LHCN-M2 (cell line): ENCODE measurements at regions not wholly inside any gene's neighbourhood (a gene's known extent, or its start where the extent isn't known, plus 50 kb on each side); places are given as distances from the start of the nearest gene placed in this dataset.
A peak's percentile ranks its signal among the peaks of the same experiment; 100 is the strongest.

ENCODE experiments used
- DNase-seq: peaks from one replicate; pipeline ENCODE4 v3.0.0-alpha.2; 2012; ENCODE audit warnings: low read depth

DNA sequence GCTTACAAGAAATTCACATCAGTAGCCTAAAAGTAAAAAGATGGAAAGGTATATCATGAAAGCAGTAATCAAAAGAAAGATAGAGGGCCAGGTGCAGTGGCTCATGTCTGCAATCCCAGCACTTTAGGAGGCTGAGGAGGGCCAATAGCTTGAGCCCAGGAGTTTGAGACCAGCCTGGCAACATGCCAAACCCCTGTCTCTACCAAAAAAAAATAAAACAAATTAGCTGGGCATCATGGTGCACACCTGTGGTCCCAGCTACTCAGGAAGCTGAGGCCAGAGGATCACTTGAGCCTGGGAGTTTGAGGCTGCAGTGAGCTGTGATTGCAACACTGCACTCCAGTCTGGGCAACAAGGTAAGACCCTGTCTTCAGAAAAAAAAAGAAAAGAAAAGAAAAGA is 55.5 kb downstream of the GSPT2 start:
- no peak for DNase-seq

DNA sequence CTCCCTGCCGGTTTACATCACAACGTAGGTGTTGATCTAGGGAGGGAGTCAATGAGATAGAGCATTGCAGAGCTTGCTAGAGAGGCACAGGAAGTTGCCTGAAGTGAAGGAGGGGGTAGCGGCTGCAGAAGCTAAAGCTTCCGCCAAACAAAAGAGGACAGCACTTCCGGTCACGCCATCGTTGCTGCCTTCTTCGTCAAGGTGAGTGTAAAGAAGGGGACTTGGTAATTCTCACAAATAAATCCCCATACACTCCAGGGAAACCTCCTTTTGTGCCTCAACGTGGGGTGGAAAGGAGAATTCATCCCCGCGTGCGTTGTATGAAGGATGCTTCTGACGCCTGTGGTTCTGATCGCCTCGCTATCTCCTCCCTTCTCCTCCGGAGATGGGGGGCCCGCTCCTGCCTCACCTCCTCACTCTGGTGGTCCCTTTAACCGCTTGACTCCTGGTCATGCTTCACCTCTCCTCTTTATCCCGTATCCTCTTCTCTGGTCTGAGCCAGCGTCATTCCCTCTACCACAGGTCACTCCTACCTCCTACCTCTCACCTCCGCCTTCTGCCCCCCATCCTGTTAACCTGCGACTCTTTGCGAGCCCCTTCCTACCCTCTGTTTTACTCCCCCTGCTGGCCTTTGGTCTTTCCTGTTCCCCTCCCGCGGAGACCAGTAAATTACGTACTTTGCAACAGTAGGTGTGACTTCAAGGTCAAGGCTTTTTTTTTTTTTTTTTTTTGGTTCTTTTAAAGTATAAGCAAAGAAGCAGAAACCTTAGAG is 59.9 kb downstream of the GSPT2 start:
- DNase-seq: peak; percentile 29

DNA sequence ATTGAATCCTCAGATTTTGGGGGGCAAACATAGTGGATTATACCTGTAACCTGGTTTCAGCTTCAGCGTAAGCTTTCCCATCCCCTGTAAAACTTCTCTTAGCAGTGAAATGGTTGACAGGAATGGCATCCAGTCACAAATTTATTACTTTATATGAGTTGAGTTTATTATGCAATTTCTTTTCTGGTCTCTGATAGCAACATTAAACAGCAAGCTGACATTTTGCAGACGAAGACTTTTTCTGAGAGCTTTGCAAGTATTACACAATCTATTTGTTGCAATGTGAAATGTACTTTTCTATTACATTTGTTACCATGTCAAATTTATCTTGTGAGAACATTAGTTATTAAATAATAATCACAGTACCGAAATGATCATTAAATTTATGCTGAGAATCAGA is 60.6 kb downstream of the GSPT2 start:
- DNase-seq: no peak

- no peak for DNase-seq
These were observed 61.5 kb downstream of the GSPT2 start for GRCh38 chrX:51804741-51805140.

DNA sequence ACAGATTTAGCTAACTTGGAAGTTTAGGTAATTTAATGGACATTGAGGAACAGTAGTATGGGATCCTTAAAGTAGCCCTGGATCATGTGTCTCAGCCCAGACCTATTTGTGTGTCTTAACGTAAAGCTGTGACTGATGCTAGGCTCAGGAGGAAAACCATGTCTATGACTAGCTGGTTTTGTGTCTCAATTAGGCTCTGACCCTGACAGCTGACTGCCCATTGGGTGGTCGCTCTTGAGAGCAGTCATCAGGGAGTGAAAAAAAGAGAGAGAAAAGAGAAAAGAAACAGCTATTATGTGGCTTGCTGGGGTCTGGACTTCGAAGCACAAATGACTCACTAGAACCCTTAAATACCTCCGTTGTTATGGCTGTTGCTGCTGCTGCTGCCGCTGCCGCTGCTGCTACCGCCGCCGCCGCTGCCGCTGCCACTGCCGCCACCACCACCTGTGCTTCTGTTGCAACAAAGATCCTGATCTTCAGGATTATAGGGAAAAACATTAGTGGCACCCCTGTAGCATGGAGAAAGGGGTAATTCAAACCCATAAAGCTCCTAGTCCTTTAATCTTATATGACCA is 70.7 kb downstream of the GSPT2 start:
- DNase-seq: no peak

DNA sequence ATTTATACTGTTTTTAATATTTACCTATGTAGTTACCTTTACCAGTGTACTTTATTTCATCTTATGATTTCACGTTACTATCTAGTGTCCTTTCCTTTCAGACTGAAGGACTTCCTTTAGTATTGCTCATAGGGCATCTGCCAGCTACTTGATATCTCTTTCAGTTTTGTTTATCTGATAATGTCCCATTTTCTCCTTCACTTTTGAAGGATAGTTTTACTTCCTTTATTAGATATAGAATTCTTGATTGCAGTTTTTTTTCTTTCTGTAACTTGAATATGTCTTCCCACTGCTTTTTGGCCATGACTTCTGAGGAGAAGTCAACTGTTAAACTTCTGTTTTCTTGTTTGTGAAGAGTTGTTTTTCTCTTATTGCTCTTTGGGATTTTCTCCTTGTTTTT is 69.4 kb upstream of the MAGED1 start:
- DNase-seq: no peak

- DNase-seq: no peak
These were observed 68.0 kb upstream of the MAGED1 start for GRCh38 chrX:51825436-51825835.

- no peak for DNase-seq
These were observed 59.3 kb upstream of the MAGED1 start for GRCh38 chrX:51834076-51834475.

DNA sequence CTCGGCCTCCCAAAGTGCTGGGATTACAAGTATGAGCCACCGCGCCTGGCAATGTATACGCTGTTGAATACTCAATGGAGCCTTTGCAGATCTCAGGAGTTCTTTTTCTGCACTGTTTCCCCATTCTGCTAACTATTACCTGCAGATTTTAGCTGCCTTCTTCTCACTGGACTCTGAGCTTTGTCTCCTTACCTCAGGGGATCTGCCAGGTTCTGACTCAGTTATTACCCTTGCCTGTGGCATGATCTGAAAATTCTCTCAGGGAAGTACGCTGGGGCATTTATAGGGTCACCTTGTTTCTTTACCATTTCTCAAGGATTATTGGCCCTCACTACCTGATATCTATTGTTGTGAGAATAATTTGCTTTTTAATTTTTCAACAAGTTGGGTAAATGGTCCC is 56.6 kb upstream of the MAGED1 start:
- no peak for DNase-seq

DNA sequence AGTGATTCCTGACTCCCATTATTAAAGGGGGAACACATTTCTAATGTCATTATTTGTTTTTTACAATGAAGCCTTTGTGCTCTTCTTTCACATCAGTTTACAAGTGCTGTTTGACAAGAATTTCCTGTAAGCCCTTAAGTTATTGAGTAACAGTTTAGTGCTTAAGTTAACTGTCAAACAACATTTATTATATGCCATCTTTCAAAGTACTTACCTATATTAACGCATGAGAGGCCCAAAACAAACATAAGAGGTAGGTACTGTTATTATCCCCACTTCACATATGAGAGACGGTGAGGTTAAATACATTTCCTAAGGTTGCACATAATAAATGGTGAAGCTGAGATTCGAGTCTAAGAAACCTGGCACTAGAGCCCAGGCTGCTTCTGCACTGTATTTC is 56.0 kb upstream of the MAGED1 start:
- DNase-seq: no peak

DNA sequence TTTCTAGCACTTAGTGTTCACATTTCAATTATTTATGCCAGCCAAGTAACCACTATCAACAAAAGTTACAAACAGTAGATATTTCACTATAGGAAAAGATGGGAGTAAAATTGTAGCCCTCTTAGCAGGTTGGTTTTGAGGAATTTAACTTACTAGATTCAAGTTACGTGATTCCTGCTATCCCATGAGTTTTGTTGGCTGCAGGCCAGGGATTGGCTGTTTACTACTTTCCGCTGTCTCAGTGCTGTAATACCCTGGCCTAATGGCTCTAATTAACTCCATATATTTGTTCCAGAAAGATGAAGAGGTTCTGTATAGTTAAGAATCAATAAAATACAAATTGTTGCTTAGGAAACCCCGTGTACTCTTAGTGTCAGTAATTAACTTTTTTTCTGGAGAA is 55.5 kb upstream of the MAGED1 start:
- DNase-seq: peak; percentile 2
